Upper lobe of left lung (tissue), 6 donors: ENCODE measurements at regions not wholly inside any gene's neighbourhood (a gene's known extent, or its start where the extent isn't known, plus 50 kb on each side); places are given as distances from the start of the nearest gene placed in this dataset.

Experiments used
- ATAC-seq, 2 donors: fragments of 200-7000 bp; cut with Tn5 transposase; one replicate each; pipeline ENCODE4 v1.9.1; 2022; ENCODE audit warnings: mild to moderate bottlenecking in 2 of 2, moderate library complexity in 2 of 2; ENCODE audit not compliant: low FRiP score in 2 of 2
- DNase-seq, 2 donors: peaks; one replicate each; pipeline ENCODE4 v3.0.0-alpha.2; 2019 to 2020
- H3K27ac ChIP-seq, 4 donors: fragments of 200-600 bp; sonication (generic); one replicate each; pipeline ENCODE4 v1.5.1; 2016 to 2019
- H3K27me3 ChIP-seq, 4 donors: fragments of 200-600 bp; sonication (generic); one replicate each; pipeline ENCODE4 v1.5.1; 2017 to 2019
- H3K36me3 ChIP-seq, 4 donors: fragments of 200-600 bp; sonication (generic); one replicate each; pipeline ENCODE4 v1.5.1; 2016 to 2019
- H3K4me1 ChIP-seq, 4 donors: fragments of 200-600 bp; sonication (generic); one replicate each; pipeline ENCODE4 v1.5.1; 2018 to 2019
- H3K4me3 ChIP-seq, 4 donors: fragments of 200-600 bp; sonication (generic); one replicate each; pipeline ENCODE4 v1.5.1; 2017 to 2019; ENCODE audit warnings: mild to moderate bottlenecking in 2 of 4, moderate library complexity in 1 of 4
- H3K9me3 ChIP-seq, 4 donors: fragments of 200-600 bp; sonication (generic); one replicate each; pipeline ENCODE4 v1.5.1; 2018 to 2019
- CTCF ChIP-seq, 6 experiments: fragments of 450-650 bp in 4 of 6; fragments of 200-600 bp in 2 of 6; sonication (generic) in 2 of 6; IDR thresholded peaks; one replicate each; pipeline ENCODE4 v1.5.1; 2016 to 2019; ENCODE audit warnings: antibody characterized with exemption in 6 of 6
- EP300 ChIP-seq, 4 donors: sonication (generic); formaldehyde crosslinking; IDR thresholded peaks; one replicate each; pipeline ENCODE4 v1.5.1; 2017; ENCODE audit warnings: antibody characterized with exemption in 4 of 4, control low read depth in 2 of 4
- POLR2A ChIP-seq, 4 donors: fragments of 450-650 bp; IDR thresholded peaks; one replicate each; pipeline ENCODE4 v1.5.1; 2016 to 2017; ENCODE audit warnings: antibody characterized with exemption in 4 of 4, mild to moderate bottlenecking in 2 of 4
- POLR2AphosphoS5 ChIP-seq, 2 donors: sonication (generic); formaldehyde crosslinking; IDR thresholded peaks; one replicate each; pipeline ENCODE4 v1.5.1; 2017; ENCODE audit warnings: antibody characterized with exemption in 2 of 2
- WGBS, 2 donors: methylation state at CpG; one replicate each; pipeline ENCODE4 v1.1.5; 2017 to 2018; 5-methylcytosine and 5-hydroxymethylcytosine counted together
- donor health status: DM: no; HTN: no; CAD: no; lungs with moderate emphysema.
- donor health status: DM: no; HTN: yes; CAD: no; lungs with severe emphysema.

GRCh38 chr1:208326033-208326432 lies 81.8 kb upstream of the PLXNA2 start:
- no peaks in the 10 kb centered on the region for H3K27me3 ChIP-seq
- DNase-seq (no peak), ATAC-seq (no peak)
- TF ChIP-seq POLR2A (IDR thresholded peaks at IDR 0.05) (no peak), POLR2AphosphoS5 (IDR thresholded peaks at IDR 0.05) (no peak), EP300 (IDR thresholded peaks at IDR 0.05) (no peak), CTCF (IDR thresholded peaks at IDR 0.05) (no peak)
- no peak overlapping the region for H3K27ac ChIP-seq
- H3K4me1 ChIP-seq: no peaks in the 10 kb centered on the region
- no peak overlapping the region for H3K4me3 ChIP-seq
- H3K36me3 ChIP-seq: no peaks in the 10 kb centered on the region
- 32 to 33% methylated on average over 1 of the region's 1 CpG for WGBS, 2 donors
- no peaks in the 10 kb centered on the region for H3K9me3 ChIP-seq

- no peaks in the 10 kb centered on the region for H3K27me3 ChIP-seq
- TF ChIP-seq POLR2A (IDR thresholded peaks at IDR 0.05) (no peak), POLR2AphosphoS5 (IDR thresholded peaks at IDR 0.05) (no peak), CTCF (IDR thresholded peaks at IDR 0.05) (no peak), EP300 (IDR thresholded peaks at IDR 0.05) (no peak)
- no peak overlapping the region for H3K4me3 ChIP-seq
- no peak for ATAC-seq
- H3K27ac ChIP-seq: no peak overlapping the region
- WGBS, 2 donors: 91 to 100% methylated on average over 2 of the region's 2 CpGs
- no peaks in the 10 kb centered on the region for H3K4me1 ChIP-seq
- DNase-seq: no peak
- no peaks in the 10 kb centered on the region for H3K9me3 ChIP-seq
- no peaks in the 10 kb centered on the region for H3K36me3 ChIP-seq
These were observed 85.1 kb upstream of the PLXNA2 start for GRCh38 chr1:208329300-208329699.

- H3K27ac ChIP-seq: no peak overlapping the region
- DNase-seq (no peak), ATAC-seq (no peak)
- H3K4me3 ChIP-seq: no peak overlapping the region
- TF ChIP-seq CTCF (IDR thresholded peaks at IDR 0.05) (no peak), EP300 (IDR thresholded peaks at IDR 0.05) (no peak), POLR2A (IDR thresholded peaks at IDR 0.05) (no peak), POLR2AphosphoS5 (IDR thresholded peaks at IDR 0.05) (no peak)
- no peaks in the 10 kb centered on the region for H3K27me3 ChIP-seq
- no peaks in the 10 kb centered on the region for H3K36me3 ChIP-seq
- 75 to 80% methylated on average over 6 of the region's 6 CpGs for WGBS, 2 donors
- no peaks in the 10 kb centered on the region for H3K4me1 ChIP-seq
- H3K9me3 ChIP-seq: no peaks in the 10 kb centered on the region
These were observed 88.0 kb upstream of the PLXNA2 start for GRCh38 chr1:208332036-208332773.

- DNase-seq (no peak), ATAC-seq (no peak)
- no peak overlapping the region for H3K27ac ChIP-seq
- no peaks in the 10 kb centered on the region for H3K27me3 ChIP-seq
- H3K9me3 ChIP-seq: no peaks in the 10 kb centered on the region
- H3K36me3 ChIP-seq: no peaks in the 10 kb centered on the region
- 70 to 81% methylated on average over 1 of the region's 1 CpG for WGBS, 2 donors
- no peak for TF ChIP-seq EP300 (IDR thresholded peaks at IDR 0.05)
- no peak for TF ChIP-seq POLR2AphosphoS5 (IDR thresholded peaks at IDR 0.05)
- no peak for TF ChIP-seq CTCF (IDR thresholded peaks at IDR 0.05)
- TF ChIP-seq POLR2A (IDR thresholded peaks at IDR 0.05): no peak
- no peaks in the 10 kb centered on the region for H3K4me1 ChIP-seq
- no peak overlapping the region for H3K4me3 ChIP-seq
These were observed 88.6 kb upstream of the PLXNA2 start for GRCh38 chr1:208332774-208333126.

GRCh38 chr1:208333676-208334075 lies 89.5 kb upstream of the PLXNA2 start:
- Histone ChIP-seq H3K27me3 (no peaks in the 10 kb centered on the region), H3K27ac (no peak overlapping the region), H3K4me1 (no peaks in the 10 kb centered on the region), H3K36me3 (no peaks in the 10 kb centered on the region), H3K9me3 (no peaks in the 10 kb centered on the region), H3K4me3 (no peak overlapping the region)
- DNase-seq: no peak
- no peak for ATAC-seq
- no peak for TF ChIP-seq POLR2AphosphoS5 (IDR thresholded peaks at IDR 0.05)
- no peak for TF ChIP-seq POLR2A (IDR thresholded peaks at IDR 0.05)
- no peak for TF ChIP-seq CTCF (IDR thresholded peaks at IDR 0.05)
- TF ChIP-seq EP300 (IDR thresholded peaks at IDR 0.05): no peak
- WGBS, 2 donors: 97 to 100% methylated on average over 2 of the region's 2 CpGs
